ENCODE measurements at regions not wholly inside any gene's neighbourhood (a gene's known extent, or its start where the extent isn't known, plus 50 kb on each side); places are given as distances from the start of the nearest gene placed in this dataset.
A peak's percentile ranks its signal among the peaks of the same experiment; 100 is the strongest.
"Not testable (repeated sequence)": the region's sequence is repeated elsewhere in the genome, so short reads cannot be mapped to it uniquely, and the experiment has no call there.

DNA sequence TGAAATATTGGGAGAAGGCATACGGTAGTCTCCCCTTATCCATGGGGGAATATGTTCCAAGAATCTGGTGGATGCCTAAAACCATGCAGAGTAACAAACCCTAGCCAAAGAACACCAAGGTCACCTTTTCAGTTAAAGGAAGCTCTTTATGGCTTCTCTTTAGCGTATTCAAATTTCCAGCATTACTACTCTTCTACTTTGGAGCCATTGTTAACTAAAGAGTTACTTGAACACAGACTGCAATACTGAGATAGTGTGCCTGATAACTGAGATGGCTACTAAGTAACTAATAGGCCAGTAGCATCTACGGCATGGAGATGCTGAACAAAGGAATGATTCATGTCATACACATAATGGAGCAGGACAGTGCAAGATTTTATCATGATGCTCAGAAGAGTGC, 84.5 kb upstream of the SPEF2 start:
- Mint-ChIP-seq H3K27me3 (peaks cover 0 to 9% of the 10 kb centered on the region in 2 donors), H3K27ac (no peak overlapping the region), H3K36me3 (no peaks in the 10 kb centered on the region), H3K4me1 (no peaks in the 10 kb centered on the region), H3K4me3 (no peak overlapping the region), H3K9me3 (no peaks in the 10 kb centered on the region)
- no peak overlapping the region for H3K27ac ChIP-seq (ENCODE audit: low read depth, low read length)
- no peaks in the 10 kb centered on the region for H3K4me1 ChIP-seq (ENCODE audit: insufficient read depth, low read length)
- no peaks in the 10 kb centered on the region for H3K27me3 ChIP-seq (ENCODE audit: insufficient read depth, low read length, poor library complexity, severe bottlenecking)
- no peaks in the 10 kb centered on the region for H3K9me3 ChIP-seq (ENCODE audit: low read length)
- CTCF ChIA-PET, result no interaction called here
- no peak for DNase-seq
- POLR2A ChIA-PET, result no interaction called here
- no peak overlapping the region for H3K4me3 ChIP-seq (ENCODE audit: low read length)
- H3K36me3 ChIP-seq (ENCODE audit: insufficient read depth, low read length), result no peaks in the 10 kb centered on the region

DNA sequence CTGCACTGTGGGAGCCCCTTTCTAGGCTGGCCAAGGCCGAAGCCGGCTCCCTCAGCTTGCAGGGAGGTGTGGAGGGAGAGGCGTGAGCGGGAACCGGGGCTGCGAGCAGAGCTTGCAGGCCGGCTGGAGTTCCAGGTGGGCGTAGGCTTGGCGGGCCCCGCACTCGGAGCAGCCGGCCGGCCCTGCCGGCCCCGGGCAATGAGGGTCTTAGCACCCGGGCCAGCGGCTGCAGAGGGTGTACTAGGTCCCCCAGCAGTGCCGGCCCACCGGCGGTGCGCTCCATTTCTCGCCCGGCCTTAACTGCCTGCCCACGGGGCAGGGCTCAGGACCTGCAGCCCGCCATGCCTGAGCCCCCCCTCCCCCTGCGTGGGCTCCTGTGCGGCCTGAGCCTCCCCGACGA, 86.1 kb upstream of the SPEF2 start:
- H3K4me1 ChIP-seq (ENCODE audit: insufficient read depth, low read length); H3K4me3 Mint-ChIP-seq; H3K4me3 ChIP-seq (ENCODE audit: low read length); H3K36me3 Mint-ChIP-seq; H3K4me1 Mint-ChIP-seq; POLR2A ChIA-PET; CTCF ChIA-PET; H3K27me3 ChIP-seq (ENCODE audit: insufficient read depth, low read length, poor library complexity, severe bottlenecking); H3K27me3 Mint-ChIP-seq; H3K9me3 Mint-ChIP-seq; DNase-seq; H3K36me3 ChIP-seq (ENCODE audit: insufficient read depth, low read length); H3K27ac Mint-ChIP-seq; H3K27ac ChIP-seq (ENCODE audit: low read depth, low read length); H3K9me3 ChIP-seq (ENCODE audit: low read length): not testable (repeated sequence)

DNA sequence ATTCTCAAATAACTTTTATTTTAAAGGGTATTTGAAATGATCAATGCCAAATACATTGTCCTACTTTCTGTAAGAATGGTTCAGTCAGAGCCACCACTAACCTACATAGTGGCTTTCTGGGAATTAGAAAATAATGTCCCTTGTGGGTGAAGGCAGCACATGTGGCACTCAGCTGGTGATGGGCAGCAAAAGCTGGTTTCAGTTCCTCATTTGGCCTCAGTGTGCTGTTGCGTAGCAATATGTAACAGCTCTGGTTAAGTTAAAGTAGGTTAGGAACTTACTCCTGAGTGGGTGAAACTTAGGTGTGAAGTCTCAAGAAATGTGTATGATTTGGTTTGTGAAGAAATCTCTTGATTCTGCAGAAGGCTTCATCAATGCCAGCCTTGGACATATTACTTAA, 99.6 kb upstream of the SPEF2 start:
- Histone ChIP-seq H3K36me3 (ENCODE audit: insufficient read depth, low read length) (no peaks in the 10 kb centered on the region), H3K27me3 (ENCODE audit: insufficient read depth, low read length, poor library complexity, severe bottlenecking) (no peaks in the 10 kb centered on the region), H3K4me1 (ENCODE audit: insufficient read depth, low read length) (no peaks in the 10 kb centered on the region), H3K27ac (ENCODE audit: low read depth, low read length) (no peak overlapping the region), H3K9me3 (ENCODE audit: low read length) (no peaks in the 10 kb centered on the region), H3K4me3 (ENCODE audit: low read length) (no peak overlapping the region)
- Mint-ChIP-seq H3K27ac (no peak overlapping the region), H3K4me1 (no peaks in the 10 kb centered on the region), H3K36me3 (no peaks in the 10 kb centered on the region), H3K9me3 (peaks cover 0 to 9% (median 4%) of the 10 kb centered on the region in 5 donors), H3K4me3 (no peak overlapping the region), H3K27me3 (peaks cover 10 to 24% of the 10 kb centered on the region in 2 donors)
- ChIA-PET CTCF (no interaction called here), POLR2A (no interaction called here)
- DNase-seq, result no peak

DNA sequence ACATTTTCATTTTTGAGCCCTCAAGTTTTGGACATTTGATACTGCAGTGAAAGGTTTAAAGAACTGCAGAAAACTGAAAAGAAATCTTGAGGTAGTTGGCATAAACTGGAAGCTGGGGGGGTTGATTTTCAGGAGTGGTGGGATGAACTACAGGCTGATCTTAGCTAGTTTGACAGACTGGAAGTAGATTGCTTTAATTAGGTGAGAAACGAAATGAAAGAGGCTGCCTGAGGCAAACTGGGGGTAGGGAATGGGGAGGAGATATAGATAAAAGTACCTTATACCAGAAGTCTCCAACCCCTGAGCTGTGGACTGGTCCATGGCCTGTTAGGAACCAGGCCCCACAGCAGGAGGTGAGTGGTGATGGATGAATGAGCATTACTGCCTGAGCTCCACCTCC, 101.4 kb upstream of the SPEF2 start:
- peaks cover 0 to 13% (median 5%) of the 10 kb centered on the region in 5 donors for H3K9me3 Mint-ChIP-seq
- H3K4me3 Mint-ChIP-seq, result no peak overlapping the region
- ChIA-PET CTCF (no interaction called here), POLR2A (no interaction called here)
- H3K4me1 ChIP-seq (ENCODE audit: insufficient read depth, low read length), result no peaks in the 10 kb centered on the region
- H3K36me3 Mint-ChIP-seq, result no peaks in the 10 kb centered on the region
- H3K27ac ChIP-seq (ENCODE audit: low read depth, low read length), result no peak overlapping the region
- no peaks in the 10 kb centered on the region for H3K4me1 Mint-ChIP-seq
- peak overlapping the region in 1 of 8 donors; percentile 13 for H3K27ac Mint-ChIP-seq
- no peak overlapping the region for H3K4me3 ChIP-seq (ENCODE audit: low read length)
- DNase-seq, result no peak
- H3K36me3 ChIP-seq (ENCODE audit: insufficient read depth, low read length), result no peaks in the 10 kb centered on the region
- H3K27me3 Mint-ChIP-seq, result peaks cover 10 to 20% of the 10 kb centered on the region in 2 donors
- no peaks in the 10 kb centered on the region for H3K27me3 ChIP-seq (ENCODE audit: insufficient read depth, low read length, poor library complexity, severe bottlenecking)
- no peaks in the 10 kb centered on the region for H3K9me3 ChIP-seq (ENCODE audit: low read length)

DNA sequence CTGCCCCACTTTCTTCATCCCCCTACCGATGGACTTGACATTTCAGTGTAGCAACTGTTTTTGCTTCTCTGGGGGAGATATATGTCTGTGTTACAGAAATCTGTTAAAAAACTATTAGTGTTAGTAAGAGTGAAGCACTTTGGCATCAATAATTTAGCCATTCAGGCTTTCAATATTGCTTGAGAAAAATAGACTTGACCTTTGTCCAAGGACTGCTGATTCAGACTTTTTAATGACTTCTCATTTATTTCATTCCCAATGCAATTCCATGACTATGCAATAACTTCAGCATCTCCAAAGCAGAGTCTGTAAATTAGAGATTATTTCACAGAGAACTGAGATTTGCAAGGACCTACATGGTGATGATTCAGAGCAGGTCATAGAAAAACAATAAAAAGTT, 104.1 kb upstream of the SPEF2 start:
- H3K27me3 Mint-ChIP-seq, result peaks cover 7 to 24% of the 10 kb centered on the region in 2 donors
- no peaks in the 10 kb centered on the region for H3K36me3 Mint-ChIP-seq
- Histone ChIP-seq H3K27ac (ENCODE audit: low read depth, low read length) (no peak overlapping the region), H3K4me3 (ENCODE audit: low read length) (no peak overlapping the region), H3K36me3 (ENCODE audit: insufficient read depth, low read length) (no peaks in the 10 kb centered on the region), H3K9me3 (ENCODE audit: low read length) (no peaks in the 10 kb centered on the region), H3K4me1 (ENCODE audit: insufficient read depth, low read length) (no peaks in the 10 kb centered on the region), H3K27me3 (ENCODE audit: insufficient read depth, low read length, poor library complexity, severe bottlenecking) (no peaks in the 10 kb centered on the region)
- peaks cover 4 to 22% (median 7%) of the 10 kb centered on the region in 5 donors for H3K9me3 Mint-ChIP-seq
- no peaks in the 10 kb centered on the region for H3K4me1 Mint-ChIP-seq
- CTCF ChIA-PET, result no interaction called here
- no peak overlapping the region for H3K27ac Mint-ChIP-seq
- no peak overlapping the region for H3K4me3 Mint-ChIP-seq
- POLR2A ChIA-PET, result no interaction called here
- DNase-seq, result no peak

DNA sequence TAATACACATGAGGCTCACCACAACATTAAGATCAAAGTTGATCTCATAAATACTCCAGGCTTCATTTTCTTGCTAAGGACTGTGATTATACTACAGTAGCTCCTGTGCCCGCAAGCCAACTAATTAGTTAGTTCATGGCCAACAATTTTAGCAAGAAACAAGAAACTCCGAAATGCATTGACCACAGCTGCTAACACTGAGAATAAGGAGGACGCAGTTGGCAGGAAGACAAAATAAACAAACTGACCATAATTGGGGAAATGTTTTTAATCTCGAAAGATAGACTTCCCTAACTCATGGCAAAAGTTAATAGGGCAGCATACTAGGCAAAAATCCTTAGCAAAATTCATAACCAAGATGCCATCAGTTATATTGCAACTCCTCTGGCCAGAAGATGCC, 115.5 kb upstream of the SPEF2 start:
- Histone ChIP-seq H3K27me3 (ENCODE audit: insufficient read depth, low read length, poor library complexity, severe bottlenecking) (no peaks in the 10 kb centered on the region), H3K27ac (ENCODE audit: low read depth, low read length) (no peak overlapping the region), H3K4me3 (ENCODE audit: low read length) (no peak overlapping the region), H3K4me1 (ENCODE audit: insufficient read depth, low read length) (no peaks in the 10 kb centered on the region), H3K36me3 (ENCODE audit: insufficient read depth, low read length) (no peaks in the 10 kb centered on the region), H3K9me3 (ENCODE audit: low read length) (no peaks in the 10 kb centered on the region)
- Mint-ChIP-seq H3K4me3 (no peak overlapping the region), H3K36me3 (no peaks in the 10 kb centered on the region), H3K27ac (no peak overlapping the region), H3K9me3 (peaks cover 19 to 42% (median 26%) of the 10 kb centered on the region in 5 donors), H3K27me3 (peaks cover 0 to 5% of the 10 kb centered on the region in 2 donors), H3K4me1 (no peaks in the 10 kb centered on the region)
- ChIA-PET CTCF (no interaction called here), POLR2A (no interaction called here)
- no peak for DNase-seq

DNA sequence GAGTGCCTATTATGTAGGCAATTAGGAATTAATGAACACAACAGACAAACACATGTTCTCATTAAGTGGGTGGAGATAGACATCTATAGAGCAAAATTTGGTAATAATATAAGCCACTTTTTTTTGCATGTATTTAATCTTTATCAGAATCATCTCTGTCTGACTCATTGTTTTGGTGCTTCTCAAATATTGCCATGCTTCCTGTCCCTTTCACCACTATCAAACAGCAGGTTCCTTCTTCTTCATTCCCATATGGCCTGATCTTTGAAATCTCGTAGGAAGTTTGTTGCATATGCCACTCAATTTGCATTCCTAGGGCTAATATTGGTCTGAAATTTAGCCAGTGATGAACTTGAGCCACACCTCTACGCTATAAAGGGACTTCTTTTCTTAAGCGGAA, 128.9 kb upstream of the SPEF2 start:
- ChIA-PET POLR2A (no interaction called here), CTCF (no interaction called here)
- Mint-ChIP-seq H3K4me1 (no peaks in the 10 kb centered on the region), H3K4me3 (no peak overlapping the region), H3K36me3 (peaks cover 0 to 5% (median 0%) of the 10 kb centered on the region in 3 donors), H3K9me3 (peaks cover 0 to 1% (median 0%) of the 10 kb centered on the region in 5 donors), H3K27me3 (peaks cover 18 to 44% of the 10 kb centered on the region in 2 donors), H3K27ac (no peak overlapping the region)
- Histone ChIP-seq H3K36me3 (ENCODE audit: insufficient read depth, low read length) (no peaks in the 10 kb centered on the region), H3K27me3 (ENCODE audit: insufficient read depth, low read length, poor library complexity, severe bottlenecking) (peaks cover 3% of the 10 kb centered on the region), H3K4me3 (ENCODE audit: low read length) (no peak overlapping the region), H3K9me3 (ENCODE audit: low read length) (no peaks in the 10 kb centered on the region), H3K27ac (ENCODE audit: low read depth, low read length) (no peak overlapping the region), H3K4me1 (ENCODE audit: insufficient read depth, low read length) (no peaks in the 10 kb centered on the region)
- no peak for DNase-seq

DNA sequence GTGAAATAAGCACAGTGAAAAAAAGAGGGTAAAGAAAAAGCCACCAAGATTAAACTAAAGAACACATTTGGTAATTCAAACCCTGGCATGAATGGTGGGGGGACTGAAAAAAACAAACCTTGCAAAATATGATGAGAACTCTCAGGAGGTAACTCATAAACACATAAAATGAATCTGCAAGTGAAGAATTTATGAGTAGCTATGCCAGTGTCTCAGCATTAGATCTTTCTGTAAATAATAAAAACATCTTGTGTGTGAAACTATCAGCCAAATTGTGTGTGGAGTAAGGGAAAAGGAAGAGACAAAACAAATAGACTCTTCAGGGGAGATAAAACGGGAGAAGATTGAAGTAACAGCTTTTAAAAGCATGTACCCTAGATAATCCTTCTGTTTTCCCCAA, 129.6 kb upstream of the SPEF2 start:
- no peak overlapping the region for H3K4me3 Mint-ChIP-seq
- ChIA-PET POLR2A (no interaction called here), CTCF (no interaction called here)
- no peaks in the 10 kb centered on the region for H3K9me3 ChIP-seq (ENCODE audit: low read length)
- no peaks in the 10 kb centered on the region for H3K36me3 ChIP-seq (ENCODE audit: insufficient read depth, low read length)
- peaks cover 18 to 38% of the 10 kb centered on the region in 2 donors for H3K27me3 Mint-ChIP-seq
- no peak overlapping the region for H3K27ac ChIP-seq (ENCODE audit: low read depth, low read length)
- H3K9me3 Mint-ChIP-seq, result no peaks in the 10 kb centered on the region
- H3K4me1 Mint-ChIP-seq, result peaks cover 0 to 2% (median 0%) of the 10 kb centered on the region in 3 donors
- H3K27ac Mint-ChIP-seq, result no peak overlapping the region
- peaks cover 0 to 4% (median 0%) of the 10 kb centered on the region in 3 donors for H3K36me3 Mint-ChIP-seq
- no peak for DNase-seq
- no peaks in the 10 kb centered on the region for H3K4me1 ChIP-seq (ENCODE audit: insufficient read depth, low read length)
- H3K27me3 ChIP-seq (ENCODE audit: insufficient read depth, low read length, poor library complexity, severe bottlenecking), result peaks cover 3% of the 10 kb centered on the region
- no peak overlapping the region for H3K4me3 ChIP-seq (ENCODE audit: low read length)

Data from CD8-positive, alpha-beta memory T cell (primary cell).